ENCODE measurements at regions not wholly inside any gene's neighbourhood (a gene's known extent, or its start where the extent isn't known, plus 50 kb on each side); places are given as distances from the start of the nearest gene placed in this dataset.

- 29% methylated on average over 2 of the region's 4 CpGs for WGBS
- Histone ChIP-seq H3K9ac (ENCODE audit: low read depth, low read length) (no peak overlapping the region), H3K4me3 (ENCODE audit: low read length) (no peak overlapping the region)
These were observed 85.8 kb downstream of the TNFAIP2 start for GRCh38 chr14:103209054-103209453.

GRCh38 chr14:103209506-103209905 is 86.2 kb downstream of the TNFAIP2 start:
- peaks cover 41% of the 10 kb centered on the region for H3K27me3 ChIP-seq (ENCODE audit: insufficient read depth, low read length)
- H3K4me3 ChIP-seq (ENCODE audit: low read length) = no peak overlapping the region
- peaks cover 12% of the 10 kb centered on the region for H3K9me3 ChIP-seq (ENCODE audit: insufficient read depth, low read depth, low read length)
- no peak overlapping the region for H3K9ac ChIP-seq (ENCODE audit: low read depth, low read length)
- H3K4me1 ChIP-seq (ENCODE audit: insufficient read depth, low read length) = peaks cover 3% of the 10 kb centered on the region
- no peak overlapping the region for H3K27ac ChIP-seq (ENCODE audit: low read depth, low read length)
- WGBS = 89% methylated on average over 3 of the region's 3 CpGs
- no peaks in the 10 kb centered on the region for H3K36me3 ChIP-seq (ENCODE audit: insufficient read depth, low read length)

More at GRCh38 chr14:103209054-103209453, 85.8 kb downstream of the TNFAIP2 start:
- no peaks in the 10 kb centered on the region for H3K36me3 ChIP-seq (ENCODE audit: insufficient read depth, low read length)
- H3K9me3 ChIP-seq (ENCODE audit: insufficient read depth, low read depth, low read length) = peaks cover 16% of the 10 kb centered on the region
- H3K4me1 ChIP-seq (ENCODE audit: insufficient read depth, low read length) = peaks cover 3% of the 10 kb centered on the region
- no peak overlapping the region for H3K27ac ChIP-seq (ENCODE audit: low read depth, low read length)
- H3K27me3 ChIP-seq (ENCODE audit: insufficient read depth, low read length) = peaks cover 41% of the 10 kb centered on the region

DNA sequence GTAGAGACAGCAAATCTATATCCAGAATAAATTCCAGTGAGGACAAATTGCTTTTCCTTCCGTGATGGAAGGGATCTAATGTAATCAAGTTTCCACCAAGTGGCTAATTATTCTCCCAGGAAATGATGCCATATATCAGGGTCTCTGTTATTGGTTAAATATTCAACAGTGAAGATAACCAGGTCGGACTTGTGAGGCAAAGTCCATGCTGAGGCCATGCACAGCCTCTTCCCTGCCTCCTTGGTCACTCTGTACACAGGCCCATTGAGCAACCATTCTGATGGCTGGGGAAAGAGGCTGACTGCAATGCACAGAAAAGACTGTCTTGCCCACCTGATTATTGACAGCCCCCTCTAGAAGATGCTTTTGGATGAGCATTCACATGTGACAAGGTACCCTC is 90.1 kb downstream of the TNFAIP2 start:
- H3K9me3 ChIP-seq (ENCODE audit: insufficient read depth, low read depth, low read length) = no peaks in the 10 kb centered on the region
- H3K4me1 ChIP-seq (ENCODE audit: insufficient read depth, low read length) = peaks cover 3% of the 10 kb centered on the region
- H3K4me3 ChIP-seq (ENCODE audit: low read length) = no peak overlapping the region
- H3K27ac ChIP-seq (ENCODE audit: low read depth, low read length) = no peak overlapping the region
- WGBS = 79% methylated on average over 2 of the region's 2 CpGs
- no peak overlapping the region for H3K9ac ChIP-seq (ENCODE audit: low read depth, low read length)
- peaks cover 19% of the 10 kb centered on the region for H3K27me3 ChIP-seq (ENCODE audit: insufficient read depth, low read length)
- no peaks in the 10 kb centered on the region for H3K36me3 ChIP-seq (ENCODE audit: insufficient read depth, low read length)

- Histone ChIP-seq H3K36me3 (ENCODE audit: insufficient read depth, low read length) (no peaks in the 10 kb centered on the region), H3K4me3 (ENCODE audit: low read length) (no peak overlapping the region), H3K27me3 (ENCODE audit: insufficient read depth, low read length) (peaks cover 14% of the 10 kb centered on the region), H3K27ac (ENCODE audit: low read depth, low read length) (no peak overlapping the region), H3K9me3 (ENCODE audit: insufficient read depth, low read depth, low read length) (no peaks in the 10 kb centered on the region), H3K4me1 (ENCODE audit: insufficient read depth, low read length) (no peaks in the 10 kb centered on the region), H3K9ac (ENCODE audit: low read depth, low read length) (no peak overlapping the region)
- WGBS = 94% methylated on average over 14 of the region's 14 CpGs
These were observed 91.2 kb downstream of the TNFAIP2 start for GRCh38 chr14:103214461-103214958.

DNA sequence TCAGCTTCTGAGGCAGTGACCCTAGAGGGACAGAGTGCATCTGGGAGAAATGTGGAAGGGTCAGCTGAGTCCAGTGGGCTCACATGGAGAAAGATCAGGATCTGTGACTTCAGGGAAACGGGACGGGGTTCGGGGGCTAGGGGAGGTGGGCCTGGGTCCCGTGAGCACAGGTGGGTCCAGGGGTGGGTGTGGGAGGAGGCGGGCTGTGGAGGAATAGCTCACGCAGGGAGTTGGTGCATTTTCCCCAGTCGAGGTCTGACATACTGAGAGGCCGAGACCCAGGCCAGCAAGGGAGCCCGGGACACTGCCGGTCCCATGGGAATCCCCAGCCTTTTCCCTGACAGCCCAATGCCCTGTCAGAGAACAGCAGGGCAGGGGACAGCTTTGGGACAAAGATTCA is 93.1 kb downstream of the TNFAIP2 start:
- 93% methylated on average over 10 of the region's 10 CpGs for WGBS
- Histone ChIP-seq H3K4me3 (ENCODE audit: low read length) (no peak overlapping the region), H3K4me1 (ENCODE audit: insufficient read depth, low read length) (no peaks in the 10 kb centered on the region), H3K9me3 (ENCODE audit: insufficient read depth, low read depth, low read length) (no peaks in the 10 kb centered on the region), H3K36me3 (ENCODE audit: insufficient read depth, low read length) (no peaks in the 10 kb centered on the region), H3K27me3 (ENCODE audit: insufficient read depth, low read length) (peaks cover 28% of the 10 kb centered on the region), H3K9ac (ENCODE audit: low read depth, low read length) (no peak overlapping the region), H3K27ac (ENCODE audit: low read depth, low read length) (no peak overlapping the region)

DNA sequence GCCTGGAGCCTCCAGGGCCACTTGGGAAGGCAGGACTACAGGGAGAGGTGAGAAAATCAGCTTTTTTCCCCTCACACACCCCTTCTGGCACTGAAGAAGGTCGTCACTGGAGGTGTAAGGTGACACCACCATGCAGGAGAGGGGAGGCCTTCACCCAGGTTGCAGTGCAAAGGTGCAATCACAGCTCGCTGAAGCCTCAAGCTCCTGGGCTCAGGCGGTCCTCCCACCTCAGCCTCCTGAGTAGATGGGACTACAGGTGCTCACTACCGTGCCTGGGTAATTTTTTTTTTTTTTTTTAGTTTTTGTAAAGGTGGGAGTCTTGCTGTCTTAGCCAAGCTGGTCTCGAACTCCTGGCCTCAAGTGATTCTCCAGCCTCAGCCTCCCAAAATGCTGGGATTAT is 93.6 kb downstream of the TNFAIP2 start:
- Histone ChIP-seq H3K27ac (ENCODE audit: low read depth, low read length) (no peak overlapping the region), H3K4me1 (ENCODE audit: insufficient read depth, low read length) (no peaks in the 10 kb centered on the region), H3K36me3 (ENCODE audit: insufficient read depth, low read length) (no peaks in the 10 kb centered on the region), H3K9ac (ENCODE audit: low read depth, low read length) (no peak overlapping the region), H3K27me3 (ENCODE audit: insufficient read depth, low read length) (peaks cover 33% of the 10 kb centered on the region), H3K4me3 (ENCODE audit: low read length) (no peak overlapping the region), H3K9me3 (ENCODE audit: insufficient read depth, low read depth, low read length) (no peaks in the 10 kb centered on the region)
- WGBS = 83% methylated on average over 5 of the region's 5 CpGs

GRCh38 chr14:103217538-103217937 is 94.3 kb downstream of the TNFAIP2 start:
- Histone ChIP-seq H3K4me1 (ENCODE audit: insufficient read depth, low read length) (no peaks in the 10 kb centered on the region), H3K27ac (ENCODE audit: low read depth, low read length) (no peak overlapping the region), H3K9me3 (ENCODE audit: insufficient read depth, low read depth, low read length) (no peaks in the 10 kb centered on the region), H3K9ac (ENCODE audit: low read depth, low read length) (no peak overlapping the region), H3K4me3 (ENCODE audit: low read length) (no peak overlapping the region), H3K36me3 (ENCODE audit: insufficient read depth, low read length) (no peaks in the 10 kb centered on the region), H3K27me3 (ENCODE audit: insufficient read depth, low read length) (peaks cover 38% of the 10 kb centered on the region)
- 86% methylated on average over 1 of the region's 1 CpG for WGBS

GRCh38 chr14:103220134-103220981 is 97.1 kb downstream of the TNFAIP2 start:
- H3K27me3 ChIP-seq (ENCODE audit: insufficient read depth, low read length) = peaks cover 38% of the 10 kb centered on the region
- H3K4me1 ChIP-seq (ENCODE audit: insufficient read depth, low read length) = peaks cover 9% of the 10 kb centered on the region; the same call in 1 of the 2 replicates
- WGBS = 15% methylated on average over 87 of the region's 92 CpGs
- no peaks in the 10 kb centered on the region for H3K9me3 ChIP-seq (ENCODE audit: insufficient read depth, low read depth, low read length)
- peak overlapping the region; percentile 52; the same call in 1 of the 2 replicates for H3K9ac ChIP-seq (ENCODE audit: low read depth, low read length)
- H3K4me3 ChIP-seq (ENCODE audit: low read length) = peak overlapping the region; percentile 54
- H3K27ac ChIP-seq (ENCODE audit: low read depth, low read length) = no peak overlapping the region
- no peaks in the 10 kb centered on the region for H3K36me3 ChIP-seq (ENCODE audit: insufficient read depth, low read length)

GRCh38 chr14:103220982-103221641 is 97.9 kb downstream of the TNFAIP2 start:
- 56% methylated on average over 30 of the region's 30 CpGs for WGBS
- Histone ChIP-seq H3K4me3 (ENCODE audit: low read length) (peak overlapping the region; percentile 54), H3K27ac (ENCODE audit: low read depth, low read length) (no peak overlapping the region), H3K36me3 (ENCODE audit: insufficient read depth, low read length) (no peaks in the 10 kb centered on the region), H3K27me3 (ENCODE audit: insufficient read depth, low read length) (peaks cover 38% of the 10 kb centered on the region), H3K4me1 (ENCODE audit: insufficient read depth, low read length) (peaks cover 9% of the 10 kb centered on the region; the same call in 1 of the 2 replicates), H3K9ac (ENCODE audit: low read depth, low read length) (peak overlapping the region; percentile 52; the same call in 1 of the 2 replicates), H3K9me3 (ENCODE audit: insufficient read depth, low read depth, low read length) (no peaks in the 10 kb centered on the region)

DNA sequence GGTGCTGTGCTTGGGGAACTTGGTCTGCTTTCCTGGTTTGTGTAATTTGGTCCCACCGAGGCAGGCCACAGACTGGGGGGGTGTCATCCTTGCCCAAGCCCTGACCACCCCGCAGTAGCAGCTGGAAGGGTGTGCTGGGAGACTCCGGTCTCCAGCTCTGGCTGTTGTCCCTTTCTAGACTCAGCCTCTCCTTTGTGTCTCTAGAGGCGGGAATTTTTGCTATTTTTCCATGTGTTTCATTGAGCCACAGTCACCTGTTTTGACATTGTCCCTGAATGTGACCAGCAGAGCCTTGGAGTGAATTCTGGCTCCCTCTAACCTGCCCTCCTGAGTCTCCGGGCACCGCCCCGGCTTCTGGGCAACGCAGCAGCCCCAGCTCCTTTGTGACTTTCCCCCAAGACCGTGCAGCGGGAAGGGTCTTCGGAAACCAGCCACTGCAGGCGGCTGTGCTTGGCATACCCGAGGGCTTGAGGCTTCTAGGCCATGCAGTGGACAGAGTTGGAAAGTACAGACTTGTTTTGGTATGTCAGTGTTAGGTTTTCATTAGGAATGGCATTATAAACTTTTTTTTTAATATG is 98.6 kb downstream of the TNFAIP2 start:
- no peaks in the 10 kb centered on the region for H3K9me3 ChIP-seq (ENCODE audit: insufficient read depth, low read depth, low read length)
- H3K4me1 ChIP-seq (ENCODE audit: insufficient read depth, low read length) = peaks cover 9% of the 10 kb centered on the region; the same call in 1 of the 2 replicates
- peaks cover 38% of the 10 kb centered on the region for H3K27me3 ChIP-seq (ENCODE audit: insufficient read depth, low read length)
- H3K27ac ChIP-seq (ENCODE audit: low read depth, low read length) = no peak overlapping the region
- H3K9ac ChIP-seq (ENCODE audit: low read depth, low read length) = no peak overlapping the region
- H3K36me3 ChIP-seq (ENCODE audit: insufficient read depth, low read length) = no peaks in the 10 kb centered on the region
- WGBS = 92% methylated on average over 13 of the region's 13 CpGs
- no peak overlapping the region for H3K4me3 ChIP-seq (ENCODE audit: low read length)

- no peak overlapping the region for H3K27ac ChIP-seq (ENCODE audit: low read depth, low read length)
- H3K4me3 ChIP-seq (ENCODE audit: low read length) = no peak overlapping the region
- H3K4me1 ChIP-seq (ENCODE audit: insufficient read depth, low read length) = peaks cover 9% of the 10 kb centered on the region; the same call in 1 of the 2 replicates
- H3K36me3 ChIP-seq (ENCODE audit: insufficient read depth, low read length) = no peaks in the 10 kb centered on the region
- 91% methylated on average over 15 of the region's 15 CpGs for WGBS
- H3K9ac ChIP-seq (ENCODE audit: low read depth, low read length) = no peak overlapping the region
- peaks cover 34% of the 10 kb centered on the region for H3K27me3 ChIP-seq (ENCODE audit: insufficient read depth, low read length)
- H3K9me3 ChIP-seq (ENCODE audit: insufficient read depth, low read depth, low read length) = no peaks in the 10 kb centered on the region
These were observed 100.6 kb downstream of the TNFAIP2 start for GRCh38 chr14:103223818-103224352.

Data from HUES64 (cell line).